Heart left ventricle (tissue), 16 donors: ENCODE measurements at regions not wholly inside any gene's neighbourhood (a gene's known extent, or its start where the extent isn't known, plus 50 kb on each side); places are given as distances from the start of the nearest gene placed in this dataset.

Source experiments
- ATAC-seq, 4 donors: fragments of 200-7000 bp; cut with Tn5 transposase; one replicate each; pipeline ENCODE4 v1.9.1; 2020 to 2022; ENCODE audit warnings: moderate library complexity in 4 of 4, mild to moderate bottlenecking in 3 of 4, moderate number of reproducible peaks in 1 of 4
- DNase-seq, 5 donors: peaks; one replicate each; pipeline ENCODE4 v3.0.0-alpha.2; 2020
- H3K27ac ChIP-seq, 12 donors: fragments of 200-600 bp; sonication (generic) in 4 of 12; one replicate each; pipeline versions ENCODE4 v1.5.0 to v1.8.0; 2016 to 2022; ENCODE audit warnings: mild to moderate bottlenecking in 2 of 12
- H3K27me3 ChIP-seq, 9 donors: fragments of 200-600 bp; sonication (generic) in 2 of 9; one replicate each; pipeline versions ENCODE4 v1.5.1 to v1.8.0; 2016 to 2022; ENCODE audit warnings: mild to moderate bottlenecking in 3 of 9
- H3K36me3 ChIP-seq, 9 donors: fragments of 200-600 bp; sonication (generic) in 2 of 9; one replicate each; pipeline versions ENCODE4 v1.5.0 to v1.8.0; 2018 to 2022; ENCODE audit warnings: mild to moderate bottlenecking in 2 of 9
- H3K4me1 ChIP-seq, 12 donors: fragments of 200-600 bp; sonication (generic) in 4 of 12; one replicate each; pipeline versions ENCODE4 v1.5.0 to v1.8.0; 2016 to 2022; ENCODE audit warnings: mild to moderate bottlenecking in 3 of 12
- H3K4me3 ChIP-seq, 12 donors: fragments of 200-600 bp; sonication (generic) in 4 of 12; one replicate each; pipeline versions ENCODE4 v1.5.0 to v1.8.0; 2017 to 2022; ENCODE audit warnings: mild to moderate bottlenecking in 9 of 12, moderate library complexity in 4 of 12
- H3K9me3 ChIP-seq, 12 donors: fragments of 200-600 bp; sonication (generic) in 4 of 12; one replicate each; pipeline versions ENCODE4 v1.5.0 to v1.8.0; 2016 to 2022; ENCODE audit warnings: mild to moderate bottlenecking in 1 of 12
- CTCF ChIP-seq, 12 donors: fragments of 200-600 bp; sonication (generic) in 4 of 12; IDR thresholded peaks; one replicate each; pipeline versions ENCODE4 v1.5.0 to v1.8.0; 2018 to 2022; ENCODE audit warnings: antibody characterized with exemption in 12 of 12, mild to moderate bottlenecking in 5 of 12
- POLR2A ChIP-seq, 2 donors: fragments of 450-650 bp; IDR thresholded peaks; one replicate each; pipeline ENCODE4 v1.6.1; 2017; ENCODE audit warnings: antibody characterized with exemption in 2 of 2, mild to moderate bottlenecking in 2 of 2, moderate library complexity in 2 of 2
- WGBS, 4 donors: extraction: QIAGEN DNeasy Blood & Tissue Kit in 2 of 4; methylation state at CpG; one replicate each; pipeline versions ENCODE4 v1.1.5 to v1.1.7; 2013 to 2018; 5-methylcytosine and 5-hydroxymethylcytosine counted together
- intact Hi-C, 10 donors: fragments of 100-400 bp; cut with DNase I; formaldehyde crosslinking; loops; one replicate each; pipeline versions ENCODE4 v1.11.1 to v1.14.2; 2022
- donor health status: ischemic (EF 13 %, LVEDD 7.1; RV severe dilation, severe dysfunction).
- donor health status: healthy with polysubstance abuse.
- donor health status: DM: no; HTN: yes; CAD: no.
- donor health status: DM: no; HTN: no; CAD: no.
- donor health status: ischemic (EF 25% LVEDD 6.9; RV normal size, moderate dysfunction).
- donor health status: ischemic (EF 25% LVEDD 5.7; RV mildly dilated, moderate dysfunction).
- donor health status: healthy.
- donor health status: DM: yes; HTN: yes; CAD: no.
- donor health status: ischemic (EF 35%, LVEDD 5.7; RV mildly dilated, moderate dysfunction).
- donor health status: nonischemic (EF 11% LVEDD 7.7; RV severe dilation, severe dysfunction).
- donor health status: DM: yes; HTN: yes; CAD: no.
- donor health status: PGD.
- donor health status: ischemic (EF 29% LVEDD 5.4; RV normal size, mild dysfunction).
- donor health status: nonischemic (EF 23%, LVEDD 6.1; RV moderate dilation, normal function).

GRCh38 chr4:35970366-35970960 lies 273.9 kb downstream of the ARAP2 start:
- no peaks in the 10 kb centered on the region for H3K27me3 ChIP-seq
- intact Hi-C loops = no loop called here
- no peak for DNase-seq
- no peaks in the 10 kb centered on the region for H3K36me3 ChIP-seq
- no peak for ATAC-seq
- no peak for TF ChIP-seq CTCF (IDR thresholded peaks at IDR 0.05)
- TF ChIP-seq POLR2A (IDR thresholded peaks at IDR 0.05) = no peak
- WGBS, 4 donors = 81 to 90% (median 85%) methylated on average over 1 of the region's 1 CpG
- H3K4me1 ChIP-seq = no peaks in the 10 kb centered on the region
- no peak overlapping the region for H3K4me3 ChIP-seq
- no peaks in the 10 kb centered on the region for H3K9me3 ChIP-seq
- H3K27ac ChIP-seq = no peak overlapping the region

GRCh38 chr4:35972814-35973213 lies 271.5 kb downstream of the ARAP2 start:
- Histone ChIP-seq H3K4me1 (no peaks in the 10 kb centered on the region), H3K27ac (no peak overlapping the region), H3K27me3 (no peaks in the 10 kb centered on the region), H3K36me3 (no peaks in the 10 kb centered on the region), H3K9me3 (no peaks in the 10 kb centered on the region), H3K4me3 (no peak overlapping the region)
- DNase-seq (no peak), ATAC-seq (no peak)
- TF ChIP-seq POLR2A (IDR thresholded peaks at IDR 0.05) (no peak), CTCF (IDR thresholded peaks at IDR 0.05) (no peak)
- 41 to 61% (median 48%) methylated on average over 4 of the region's 4 CpGs for WGBS, 4 donors
- intact Hi-C loops = no loop called here

GRCh38 chr4:35975617-35976355 lies 268.5 kb downstream of the ARAP2 start:
- no peak overlapping the region for H3K4me3 ChIP-seq
- WGBS, 4 donors = 75 to 85% (median 81%) methylated on average over 4 of the region's 4 CpGs
- intact Hi-C loops = no loop called here
- DNase-seq (no peak), ATAC-seq (no peak)
- no peaks in the 10 kb centered on the region for H3K4me1 ChIP-seq
- no peaks in the 10 kb centered on the region for H3K9me3 ChIP-seq
- no peaks in the 10 kb centered on the region for H3K36me3 ChIP-seq
- H3K27ac ChIP-seq = no peak overlapping the region
- H3K27me3 ChIP-seq = no peaks in the 10 kb centered on the region
- TF ChIP-seq CTCF (IDR thresholded peaks at IDR 0.05) = no peak
- TF ChIP-seq POLR2A (IDR thresholded peaks at IDR 0.05) = no peak

- peaks cover 0 to 3% (median 0%) of the 10 kb centered on the region in 12 donors for H3K9me3 ChIP-seq
- no peak for TF ChIP-seq CTCF (IDR thresholded peaks at IDR 0.05)
- TF ChIP-seq POLR2A (IDR thresholded peaks at IDR 0.05) = no peak
- peaks cover 0 to 2% (median 0%) of the 10 kb centered on the region in 9 donors for H3K27me3 ChIP-seq
- no peak for DNase-seq
- no peak overlapping the region for H3K4me3 ChIP-seq
- no peaks in the 10 kb centered on the region for H3K4me1 ChIP-seq
- intact Hi-C loops = no loop called here
- H3K36me3 ChIP-seq = no peaks in the 10 kb centered on the region
- ATAC-seq = no peak
- H3K27ac ChIP-seq = no peak overlapping the region
These were observed 265.8 kb downstream of the ARAP2 start for GRCh38 chr4:35978551-35978950.
